ENCODE measurements at regions not wholly inside any gene's neighbourhood (a gene's known extent, or its start where the extent isn't known, plus 50 kb on each side); places are given as distances from the start of the nearest gene placed in this dataset.

- DNase-seq: no peak
Measured at GRCh38 chr17:59451706-59452105, 113.7 kb upstream of the DHX40 start.

- no peak for DNase-seq
Measured at GRCh38 chr17:59454633-59455105, 110.7 kb upstream of the DHX40 start.

- no peak for DNase-seq
Measured at GRCh38 chr17:59456428-59456827, 109.0 kb upstream of the DHX40 start.

- DNase-seq: no peak
Measured at GRCh38 chr17:59456923-59457615, 108.3 kb upstream of the DHX40 start.

DNA sequence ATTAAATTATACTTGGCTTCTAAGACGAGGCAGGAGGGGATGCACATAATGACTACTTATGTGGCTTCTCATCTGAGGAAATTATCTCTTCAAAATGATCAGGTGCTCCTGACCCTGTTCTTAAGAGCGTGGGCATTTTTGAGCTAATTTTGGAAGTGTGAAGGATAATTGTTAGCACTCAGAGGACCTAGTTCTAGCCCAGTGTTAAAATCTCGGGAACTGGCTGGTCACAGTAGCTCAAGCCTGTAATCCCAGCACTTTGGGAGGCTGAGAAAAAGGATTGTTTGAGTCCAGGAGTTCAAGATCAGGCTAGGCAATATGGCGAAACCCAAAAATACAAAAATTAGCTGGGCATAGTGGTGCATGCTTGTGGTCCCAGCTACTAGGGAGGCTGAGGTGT is 103.0 kb upstream of the DHX40 start:
- DNase-seq: no peak

DNA sequence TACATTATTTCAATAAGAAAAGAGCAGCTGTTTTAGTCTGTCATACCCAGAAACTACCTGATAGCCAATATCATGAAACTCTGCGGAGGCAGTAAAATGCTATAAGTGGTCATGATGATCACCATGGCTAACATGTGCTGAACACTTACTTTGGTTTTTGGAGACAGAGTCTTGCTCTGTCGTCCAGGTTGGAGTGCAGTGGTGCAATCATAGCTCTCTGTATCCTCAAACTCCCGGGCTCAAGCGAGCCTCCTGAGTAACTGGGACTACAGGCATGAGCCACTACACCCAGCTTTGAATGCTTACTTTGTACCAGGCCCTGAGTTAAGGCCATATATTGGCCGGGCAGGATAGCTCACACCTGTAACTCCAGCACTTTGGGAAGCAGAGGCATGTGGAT is 101.2 kb upstream of the DHX40 start:
- no peak for DNase-seq

GRCh38 chr17:59465949-59466307 is 99.5 kb upstream of the DHX40 start:
- no peak for DNase-seq

DNA sequence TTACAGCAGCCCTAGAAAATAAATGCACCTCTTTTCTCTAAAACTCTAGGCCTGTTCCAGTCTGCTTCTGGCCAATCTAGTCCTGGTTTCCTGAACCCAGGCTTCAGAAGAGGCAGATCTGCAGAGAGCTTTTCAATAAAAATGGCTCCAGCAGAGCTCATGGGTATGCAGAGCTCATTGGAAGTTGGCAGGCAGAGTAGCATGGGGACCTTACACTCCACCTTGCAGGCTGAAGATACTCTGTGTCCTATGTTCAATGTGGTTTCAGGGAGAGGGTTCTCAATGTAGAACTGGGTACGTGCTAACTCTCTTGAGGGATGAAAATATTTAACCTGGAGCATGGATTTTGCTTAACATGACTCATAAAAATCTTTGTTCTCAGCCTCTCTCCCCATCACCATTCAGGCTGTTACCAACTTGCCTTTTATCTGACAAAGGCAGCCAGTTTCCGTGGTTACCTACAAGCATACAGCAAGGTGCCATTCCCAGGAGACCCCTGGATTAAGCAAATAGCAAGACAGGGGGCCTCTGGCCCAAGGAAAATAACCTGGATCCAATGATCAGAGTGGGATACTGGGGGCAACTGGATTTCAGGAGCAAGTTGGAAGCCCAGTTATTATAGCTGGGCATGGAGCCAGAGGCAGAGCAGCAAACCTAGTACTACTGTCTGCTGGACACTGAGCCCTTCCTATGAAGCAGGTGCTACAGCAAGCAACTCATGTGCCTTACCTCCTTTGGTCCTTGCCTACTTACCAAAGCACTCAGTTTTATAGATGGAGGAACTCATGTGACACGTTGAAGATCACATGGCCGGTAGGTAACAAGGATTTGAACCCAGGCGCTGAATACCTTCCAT is 98.2 kb upstream of the DHX40 start:
- peak in 1 of 2 experiments; percentile 23 for DNase-seq

- DNase-seq: no peak
Measured at GRCh38 chr17:59469786-59470485, 95.5 kb upstream of the DHX40 start.

- DNase-seq: no peak
Measured at GRCh38 chr17:59470624-59471297, 94.6 kb upstream of the DHX40 start.

DNA sequence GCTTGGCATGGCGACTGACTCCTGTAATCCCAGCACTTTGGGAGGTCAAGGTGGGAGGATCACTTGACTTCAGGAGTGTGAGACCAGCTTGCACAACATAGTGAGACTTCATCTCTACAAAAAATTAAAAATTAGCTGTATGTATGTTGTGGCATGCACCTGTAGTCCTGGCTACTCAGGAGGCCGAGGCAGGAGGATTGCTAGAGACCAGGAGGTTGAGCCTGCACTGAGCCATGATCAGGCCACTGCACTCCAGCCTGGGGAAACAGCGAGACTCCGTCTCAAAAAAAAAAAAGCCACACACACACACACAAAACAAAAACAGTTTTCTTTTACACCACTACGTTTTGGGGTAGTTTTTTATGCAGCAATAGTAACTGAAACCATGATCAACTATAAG is 89.0 kb upstream of the DHX40 start:
- no peak for DNase-seq

GRCh38 chr17:59479141-59479540 is 86.3 kb upstream of the DHX40 start:
- DNase-seq: no peak

GRCh38 chr17:59483860-59484259 is 81.5 kb upstream of the DHX40 start:
- DNase-seq: no peak

GRCh38 chr17:59485015-59485414 is 80.4 kb upstream of the DHX40 start:
- DNase-seq: no peak

GRCh38 chr17:59485946-59486345 is 79.5 kb upstream of the DHX40 start:
- no peak for DNase-seq

GRCh38 chr17:59487161-59487873 is 78.1 kb upstream of the DHX40 start:
- DNase-seq: no peak

DNA sequence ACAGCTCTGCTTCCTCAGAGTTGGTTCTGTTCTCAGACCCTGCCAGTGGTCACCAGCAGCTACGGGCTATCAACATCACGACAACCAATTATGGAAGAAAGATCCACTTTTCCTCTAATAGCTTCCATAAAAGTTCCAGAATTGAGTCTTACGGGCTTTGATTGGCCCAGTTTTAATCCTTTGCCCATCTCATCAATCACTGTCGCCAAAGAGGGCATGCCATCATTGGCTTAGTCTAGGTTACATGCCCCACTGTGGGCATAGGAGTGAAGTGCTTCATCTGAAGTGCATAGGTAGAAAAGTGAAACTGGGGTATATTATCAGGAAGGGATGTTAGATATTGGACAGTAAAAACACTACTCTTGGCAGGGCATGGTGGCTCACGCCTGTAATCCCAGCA is 76.6 kb upstream of the DHX40 start:
- no peak for DNase-seq

- no peak for DNase-seq
Measured at GRCh38 chr17:59490216-59490615, 75.2 kb upstream of the DHX40 start.

DNA sequence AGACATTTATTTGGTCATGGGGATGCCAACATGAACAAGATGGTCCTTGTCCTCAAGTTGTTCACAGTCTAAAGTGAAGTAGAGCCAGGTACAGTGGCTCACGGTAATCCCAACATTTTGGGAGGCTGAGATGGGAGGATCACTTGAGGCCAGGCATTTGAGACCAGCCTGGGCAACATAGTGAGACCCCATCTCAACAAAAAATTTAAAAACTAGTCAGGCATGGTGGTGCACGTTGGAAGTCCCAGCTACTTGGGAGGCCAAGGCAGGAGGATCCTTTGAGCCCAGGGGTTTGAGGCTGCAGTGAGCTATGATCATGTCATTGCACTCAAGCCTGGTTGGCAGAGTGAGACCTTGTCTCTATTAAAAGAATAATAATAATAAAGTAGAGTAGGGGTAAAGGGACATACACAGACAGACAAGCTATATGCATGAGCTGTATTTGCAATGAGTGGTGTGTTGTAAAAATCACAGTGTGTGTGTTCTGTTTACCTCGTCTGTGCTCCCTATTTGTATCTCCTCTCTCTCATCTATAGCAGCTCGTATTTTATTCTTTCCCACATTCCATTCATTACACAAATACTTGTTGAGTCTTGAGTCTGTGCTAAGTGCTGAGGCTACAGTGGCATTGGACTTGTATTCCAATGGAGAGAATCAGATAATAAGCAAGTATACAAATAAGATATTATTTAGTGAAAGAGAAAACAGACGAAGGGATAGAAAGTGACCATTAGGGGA is 73.9 kb upstream of the DHX40 start:
- DNase-seq: no peak

DNA sequence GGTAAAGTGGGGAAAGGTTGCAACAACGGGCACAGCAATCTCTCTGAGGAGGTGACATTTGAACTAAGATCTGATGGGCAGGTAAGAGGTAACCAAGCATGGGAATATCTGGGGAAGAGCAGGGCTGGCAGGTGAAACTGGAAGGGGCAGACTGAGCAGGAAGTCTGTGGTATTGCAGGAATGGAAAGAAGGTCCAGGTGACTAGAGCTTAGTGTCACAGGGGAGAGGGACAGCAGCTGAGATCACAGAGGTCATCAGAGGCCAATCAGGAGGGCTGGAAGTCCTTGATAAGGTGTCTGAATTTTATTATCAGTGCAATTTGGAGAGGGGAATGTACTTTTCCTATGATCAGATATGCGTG is 73.3 kb upstream of the DHX40 start:
- no peak for DNase-seq

GRCh38 chr17:59493867-59494266 is 71.5 kb upstream of the DHX40 start:
- no peak for DNase-seq

All from NCI-H2081 (cell line).